Body of pancreas (tissue), 4 donors: ENCODE measurements at regions not wholly inside any gene's neighbourhood (a gene's known extent, or its start where the extent isn't known, plus 50 kb on each side); places are given as distances from the start of the nearest gene placed in this dataset.

Experiments used
- POLR2A ChIP-seq, 3 donors: fragments of 450-650 bp; IDR thresholded peaks; one replicate each; pipeline ENCODE4 v1.6.1; 2016; ENCODE audit warnings: antibody characterized with exemption in 3 of 3, mild to moderate bottlenecking in 2 of 3
- TF ChIP-seq, protein P1 (sequence below), 7 experiments: fragments of 450-650 bp in 4 of 7; fragments of 200-600 bp in 3 of 7; sonication (generic) in 3 of 7; IDR thresholded peaks; one replicate each; pipeline ENCODE4 v1.5.1; 2016 to 2019; ENCODE audit warnings: antibody characterized with exemption in 7 of 7

DNA sequence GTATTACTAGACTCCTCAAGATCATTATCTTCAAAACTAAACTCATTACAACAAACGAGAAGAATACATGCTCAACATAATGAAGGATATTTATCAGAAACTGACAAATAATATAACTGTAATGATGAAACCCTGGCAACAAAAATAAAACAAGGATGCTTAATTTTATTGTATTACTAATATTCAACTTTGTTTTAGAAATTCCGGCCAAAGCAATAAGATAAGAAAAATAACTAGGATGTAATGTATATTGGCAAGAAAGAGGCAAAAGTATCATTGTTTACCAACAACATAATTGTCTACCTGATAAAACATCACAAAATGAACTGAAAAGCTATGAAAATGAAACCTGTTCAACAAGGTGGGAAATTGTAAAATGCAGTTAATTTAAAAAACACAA lies 588.3 kb upstream of the ZFHX3 start:
- TF ChIP-seq, protein P1, sequence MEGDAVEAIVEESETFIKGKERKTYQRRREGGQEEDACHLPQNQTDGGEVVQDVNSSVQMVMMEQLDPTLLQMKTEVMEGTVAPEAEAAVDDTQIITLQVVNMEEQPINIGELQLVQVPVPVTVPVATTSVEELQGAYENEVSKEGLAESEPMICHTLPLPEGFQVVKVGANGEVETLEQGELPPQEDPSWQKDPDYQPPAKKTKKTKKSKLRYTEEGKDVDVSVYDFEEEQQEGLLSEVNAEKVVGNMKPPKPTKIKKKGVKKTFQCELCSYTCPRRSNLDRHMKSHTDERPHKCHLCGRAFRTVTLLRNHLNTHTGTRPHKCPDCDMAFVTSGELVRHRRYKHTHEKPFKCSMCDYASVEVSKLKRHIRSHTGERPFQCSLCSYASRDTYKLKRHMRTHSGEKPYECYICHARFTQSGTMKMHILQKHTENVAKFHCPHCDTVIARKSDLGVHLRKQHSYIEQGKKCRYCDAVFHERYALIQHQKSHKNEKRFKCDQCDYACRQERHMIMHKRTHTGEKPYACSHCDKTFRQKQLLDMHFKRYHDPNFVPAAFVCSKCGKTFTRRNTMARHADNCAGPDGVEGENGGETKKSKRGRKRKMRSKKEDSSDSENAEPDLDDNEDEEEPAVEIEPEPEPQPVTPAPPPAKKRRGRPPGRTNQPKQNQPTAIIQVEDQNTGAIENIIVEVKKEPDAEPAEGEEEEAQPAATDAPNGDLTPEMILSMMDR (IDR thresholded peaks at IDR 0.05) = no peak
- no peak for TF ChIP-seq POLR2A (IDR thresholded peaks at IDR 0.05)
